HL-60/S4 (cell line): ENCODE measurements at regions not wholly inside any gene's neighbourhood (a gene's known extent, or its start where the extent isn't known, plus 50 kb on each side); places are given as distances from the start of the nearest gene placed in this dataset.

ENCODE experiments used
- in situ Hi-C: fragments of 300-500 bp; cut with MboI; formaldehyde crosslinking; loops from 2 replicates; pipeline ENCODE4 v1.14.3; 2022; ENCODE audit warnings: low sequenced_read_pairs

GRCh38 chr1:34328281-34328799, 151.6 kb downstream of the C1orf94 start:
- in situ Hi-C loops = no loop called here

- in situ Hi-C loops = no loop called here
These were observed 153.4 kb downstream of the C1orf94 start for GRCh38 chr1:34330061-34330460.

GRCh38 chr1:34331020-34331926, 154.6 kb downstream of the C1orf94 start:
- in situ Hi-C loops = no loop called here

- in situ Hi-C loops = no loop called here
These were observed 156.3 kb downstream of the C1orf94 start for GRCh38 chr1:34332996-34333395.

GRCh38 chr1:34338871-34339270, 162.2 kb downstream of the C1orf94 start:
- in situ Hi-C loops = no loop called here

GRCh38 chr1:34341896-34342295, 165.2 kb downstream of the C1orf94 start:
- in situ Hi-C loops = no loop called here

GRCh38 chr1:34342334-34342733, 165.6 kb downstream of the C1orf94 start:
- in situ Hi-C loops = no loop called here

- in situ Hi-C loops = no loop called here
These were observed 169.4 kb downstream of the C1orf94 start for GRCh38 chr1:34346128-34346527.

- in situ Hi-C loops = no loop called here
These were observed 176.7 kb downstream of the C1orf94 start for GRCh38 chr1:34353409-34353808.

GRCh38 chr1:34354367-34354766, 177.7 kb downstream of the C1orf94 start:
- in situ Hi-C loops = no loop called here

GRCh38 chr1:34356853-34357252, 180.1 kb downstream of the C1orf94 start:
- in situ Hi-C loops = no loop called here

GRCh38 chr1:34358636-34359035, 181.9 kb downstream of the C1orf94 start:
- in situ Hi-C loops = no loop called here

- in situ Hi-C loops = no loop called here
These were observed 182.7 kb downstream of the C1orf94 start for GRCh38 chr1:34359411-34359810.

- in situ Hi-C loops = no loop called here
These were observed 183.9 kb downstream of the C1orf94 start for GRCh38 chr1:34360574-34360973.

GRCh38 chr1:34361121-34361520, 184.4 kb downstream of the C1orf94 start:
- in situ Hi-C loops = no loop called here

GRCh38 chr1:34361781-34362357, 185.2 kb downstream of the C1orf94 start:
- in situ Hi-C loops = no loop called here

GRCh38 chr1:34362949-34363348, 186.2 kb downstream of the C1orf94 start:
- in situ Hi-C loops = no loop called here

- in situ Hi-C loops = no loop called here
These were observed 186.7 kb downstream of the C1orf94 start for GRCh38 chr1:34363447-34363846.

- in situ Hi-C loops = no loop called here
These were observed 187.2 kb downstream of the C1orf94 start for GRCh38 chr1:34363915-34364314.

GRCh38 chr1:34364376-34364775, 187.7 kb downstream of the C1orf94 start:
- in situ Hi-C loops = no loop called here

GRCh38 chr1:34365295-34365694, 188.6 kb downstream of the C1orf94 start:
- in situ Hi-C loops = no loop called here
